NCI-H1092 (cell line): ENCODE measurements at regions not wholly inside any gene's neighbourhood (a gene's known extent, or its start where the extent isn't known, plus 50 kb on each side); places are given as distances from the start of the nearest gene placed in this dataset.

Experiments used
- DNase-seq: peaks from one replicate; lab custom pipeline; 2025; lab: John Stamatoyannopoulos, UW

DNA sequence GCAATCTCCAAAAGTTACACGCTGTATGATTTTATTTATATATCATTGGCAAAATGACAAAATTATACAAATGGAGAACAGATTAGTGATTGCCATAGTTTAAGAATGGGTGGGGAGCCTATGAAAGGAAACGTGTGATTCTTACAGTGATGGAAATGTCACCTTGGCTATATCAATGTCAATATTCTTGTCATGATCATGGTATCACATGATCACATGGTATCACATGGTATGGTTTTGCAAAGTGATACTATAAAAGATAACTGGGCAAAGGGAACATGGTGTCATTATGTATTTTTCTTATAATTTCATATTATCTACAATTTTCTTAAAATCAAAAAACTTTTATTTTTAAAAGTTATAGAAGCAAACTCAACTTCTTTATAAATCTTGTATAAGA is 606.2 kb upstream of the ZEB2 start:
- no peak for DNase-seq

DNA sequence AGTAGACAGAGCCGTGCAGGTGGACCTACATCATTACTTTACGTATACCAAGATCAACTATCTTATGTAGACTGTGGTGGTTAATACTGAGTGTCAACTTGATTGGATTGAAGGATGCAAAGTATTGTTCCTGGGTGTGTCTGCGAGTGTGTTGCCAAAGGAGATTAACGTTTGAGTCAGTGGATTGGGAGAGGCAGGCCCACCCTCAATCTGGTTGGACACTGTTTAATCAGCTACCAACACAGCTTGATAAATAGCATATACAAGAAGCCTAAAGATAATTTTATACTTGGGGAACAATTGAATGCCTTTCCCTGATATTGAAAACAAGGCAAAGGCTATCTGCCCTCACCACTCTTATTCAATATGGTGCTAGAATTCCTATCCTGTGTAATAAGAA is 604.2 kb upstream of the ZEB2 start:
- no peak for DNase-seq

DNA sequence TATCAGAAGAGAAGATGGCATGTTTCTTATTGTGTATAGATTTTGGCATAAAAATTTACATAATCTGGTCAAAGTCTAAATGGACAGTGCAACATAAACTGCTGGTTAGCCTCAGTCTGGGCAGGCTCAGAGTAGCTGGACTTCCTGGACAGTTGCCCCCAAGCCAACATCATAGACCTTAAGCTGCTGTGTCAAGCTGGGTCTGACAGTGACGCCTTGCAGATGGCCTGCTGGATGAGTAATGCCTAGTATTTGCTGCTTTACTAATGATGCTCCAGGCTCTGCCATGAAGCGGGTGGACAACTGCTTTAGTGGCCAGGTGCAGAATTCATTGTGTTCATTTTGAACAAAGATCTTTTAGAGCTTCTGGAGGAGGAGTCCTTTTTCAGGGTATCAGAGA is 603.7 kb upstream of the ZEB2 start:
- DNase-seq = no peak

DNA sequence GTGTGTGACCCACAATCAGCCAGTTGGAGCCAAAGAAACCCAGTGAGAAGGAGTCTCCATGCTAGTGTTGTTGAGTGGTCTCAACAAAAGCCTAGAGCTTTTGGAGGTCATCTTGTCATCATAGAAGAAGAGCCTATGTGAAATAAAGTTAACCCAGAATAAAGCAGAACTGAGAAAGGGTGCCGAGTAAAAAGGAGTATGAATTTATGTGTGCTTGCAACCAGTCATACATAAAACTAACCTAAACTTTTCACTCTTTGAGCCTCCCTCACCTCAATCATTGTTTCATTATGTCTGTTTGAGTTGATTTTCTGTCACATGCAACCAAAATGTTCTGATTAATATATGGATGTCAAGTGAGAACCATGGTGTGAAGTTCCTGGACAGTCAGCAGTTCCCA is 599.3 kb upstream of the ZEB2 start:
- no peak for DNase-seq

DNA sequence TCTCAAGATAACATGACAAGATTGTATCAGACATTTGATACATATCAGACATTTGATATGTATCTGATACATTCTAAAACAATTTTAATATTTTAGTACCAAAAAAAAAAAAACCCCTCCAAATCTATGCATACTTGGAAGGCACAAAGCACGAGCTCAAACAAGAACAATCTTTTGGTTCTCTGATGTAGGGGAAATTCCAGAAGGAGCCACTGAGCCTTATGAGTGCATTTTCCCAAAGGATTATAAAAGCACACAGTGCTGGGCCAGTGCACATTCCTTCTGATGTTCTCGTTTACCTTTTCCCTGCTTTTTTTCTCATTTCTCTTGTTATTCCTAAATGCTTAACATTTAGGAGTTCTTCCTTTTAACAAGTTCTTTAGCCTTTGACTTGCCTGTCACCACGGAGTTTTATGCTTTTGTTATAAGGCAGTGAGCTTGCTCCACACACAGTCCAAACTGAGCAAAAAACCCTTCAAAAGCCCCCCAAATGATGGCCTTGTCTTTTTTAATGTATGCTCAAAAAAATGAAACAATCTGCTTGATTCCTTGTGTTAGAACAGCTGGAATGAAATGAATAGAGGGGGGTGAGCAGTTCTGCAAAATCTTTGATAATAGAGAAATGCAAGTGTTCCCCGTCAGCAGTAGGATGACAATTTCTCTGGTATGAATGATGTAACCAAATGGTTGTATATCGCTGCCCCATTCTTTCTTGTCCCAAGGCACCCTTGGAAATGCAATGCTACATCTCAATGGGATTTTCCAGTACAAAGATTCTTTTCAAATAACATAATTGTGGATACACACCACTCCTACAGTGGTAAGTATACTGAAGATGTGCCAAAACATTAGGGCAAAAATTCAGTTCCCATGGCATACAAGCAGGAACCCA is 597.2 kb upstream of the ZEB2 start:
- DNase-seq = no peak

DNA sequence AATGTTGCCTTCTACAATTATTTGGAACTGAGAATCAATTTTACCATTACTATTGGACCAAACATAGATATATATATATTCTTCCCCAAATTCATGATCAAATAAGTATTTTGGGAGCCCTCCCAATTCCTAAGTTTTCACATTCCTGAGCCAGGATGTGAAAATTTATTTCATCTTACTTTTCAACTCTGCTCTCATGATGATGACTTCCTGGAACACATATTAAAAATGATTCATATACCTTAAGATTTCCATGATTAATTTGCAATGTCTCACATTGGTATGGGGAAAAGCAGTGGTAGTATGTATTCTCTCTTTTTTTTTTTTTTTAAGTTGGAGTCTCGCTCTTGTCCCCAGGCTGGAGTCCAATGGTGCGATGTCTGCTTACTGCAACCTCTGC is 596.1 kb upstream of the ZEB2 start:
- DNase-seq = no peak

DNA sequence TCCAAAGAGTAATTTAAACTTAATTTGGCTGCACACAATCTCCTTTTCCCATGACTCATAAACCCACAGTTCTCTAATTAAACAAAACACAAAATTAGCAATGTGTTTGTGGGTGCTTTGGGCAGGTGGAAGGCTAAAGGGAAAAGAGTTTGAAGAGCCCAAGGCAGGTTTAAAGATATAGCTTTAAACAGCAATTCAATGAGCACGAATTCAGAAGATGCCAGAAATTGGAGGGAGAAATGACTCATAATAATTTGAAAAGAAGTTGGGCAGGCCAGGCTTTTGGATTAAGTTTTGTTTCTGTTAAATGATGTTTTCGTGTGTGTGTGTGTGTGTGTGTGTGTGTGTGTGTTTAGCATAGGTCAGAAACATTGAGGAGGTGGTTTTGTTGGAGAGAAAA is 594.8 kb upstream of the ZEB2 start:
- DNase-seq = no peak

DNA sequence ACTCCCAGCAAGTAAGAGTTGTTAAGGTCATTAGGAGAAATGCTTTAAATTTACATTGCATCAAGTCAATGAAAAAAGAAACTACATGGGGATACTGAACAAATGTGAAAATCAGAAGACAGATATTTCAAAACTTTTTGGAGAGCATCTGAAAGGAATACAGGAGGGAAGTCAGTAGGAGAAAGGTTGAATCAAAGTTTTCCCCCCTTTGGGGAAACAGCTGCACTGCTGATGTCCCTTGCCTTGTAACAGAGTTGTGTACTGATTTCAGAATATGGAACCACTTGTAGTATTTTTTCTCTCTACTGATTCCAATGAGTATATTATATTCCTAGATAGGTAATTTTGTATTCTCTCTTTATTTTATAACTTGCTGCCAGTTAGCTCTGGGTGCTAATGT is 592.5 kb upstream of the ZEB2 start:
- no peak for DNase-seq

DNA sequence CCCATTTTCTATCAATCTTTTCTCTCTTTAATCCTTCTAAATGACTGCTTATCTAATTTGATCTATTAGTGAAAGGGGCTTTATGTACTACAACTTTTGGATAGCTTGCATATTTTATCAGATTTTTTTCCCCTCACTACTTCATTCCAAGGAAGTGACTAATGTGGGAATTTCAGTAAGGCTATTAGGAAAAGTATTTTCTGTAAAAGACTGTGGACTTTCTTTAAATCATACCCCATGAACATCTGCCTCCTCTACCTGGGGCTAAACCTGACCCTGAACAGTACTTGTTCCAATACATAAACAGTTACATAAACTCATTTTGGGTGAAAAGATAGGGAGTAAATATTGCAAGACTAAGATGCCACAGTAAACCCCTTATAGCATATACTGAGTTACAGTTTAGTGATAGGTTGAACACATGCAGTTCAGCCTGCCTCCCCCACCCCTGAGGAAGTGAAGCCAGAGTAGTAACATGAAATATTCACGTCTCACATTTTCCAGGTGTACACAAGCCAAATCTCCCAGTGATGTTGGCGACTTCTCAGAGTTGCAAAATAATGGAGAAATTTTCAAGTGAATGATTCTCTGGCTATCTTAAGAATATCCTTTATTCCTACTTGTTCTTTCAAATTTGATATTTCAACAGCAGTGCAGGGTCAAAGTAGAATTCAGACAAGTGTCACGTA is 590.9 kb upstream of the ZEB2 start:
- no peak for DNase-seq

DNA sequence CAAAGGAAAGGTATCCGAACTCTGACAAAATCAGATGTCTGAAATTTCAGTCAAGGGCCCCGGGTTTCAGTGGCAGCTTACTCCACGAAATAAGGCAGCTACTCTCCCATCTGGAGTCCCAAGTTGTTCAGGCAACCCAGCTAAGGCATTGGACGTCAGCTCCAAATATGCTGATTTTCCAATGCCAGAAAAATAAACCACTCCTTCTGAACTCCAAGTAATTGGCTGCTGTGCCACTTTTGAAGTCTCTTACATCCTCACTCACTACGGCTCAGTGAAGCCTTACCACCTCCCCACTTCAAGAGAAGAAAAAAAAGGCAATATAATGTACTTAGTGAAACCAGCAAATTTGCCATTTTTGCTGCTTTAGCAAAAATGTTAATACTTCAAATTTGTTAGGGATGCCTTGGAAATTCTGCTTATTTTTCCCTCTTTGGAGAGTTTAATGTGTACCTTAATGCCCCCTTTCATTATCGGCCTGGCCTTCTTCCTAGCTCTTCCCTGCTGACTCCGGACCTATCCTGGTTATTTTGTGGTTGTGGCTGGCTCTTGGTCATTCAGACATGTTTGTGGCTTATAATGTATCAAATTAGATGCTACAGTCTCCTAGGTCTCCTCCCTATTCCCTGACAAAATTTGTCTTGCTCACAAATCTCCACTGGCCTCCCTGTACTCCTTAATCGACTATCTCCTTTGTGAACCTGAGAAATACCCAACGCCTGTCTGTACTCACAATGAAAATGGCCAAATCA is 589.2 kb upstream of the ZEB2 start:
- no peak for DNase-seq

DNA sequence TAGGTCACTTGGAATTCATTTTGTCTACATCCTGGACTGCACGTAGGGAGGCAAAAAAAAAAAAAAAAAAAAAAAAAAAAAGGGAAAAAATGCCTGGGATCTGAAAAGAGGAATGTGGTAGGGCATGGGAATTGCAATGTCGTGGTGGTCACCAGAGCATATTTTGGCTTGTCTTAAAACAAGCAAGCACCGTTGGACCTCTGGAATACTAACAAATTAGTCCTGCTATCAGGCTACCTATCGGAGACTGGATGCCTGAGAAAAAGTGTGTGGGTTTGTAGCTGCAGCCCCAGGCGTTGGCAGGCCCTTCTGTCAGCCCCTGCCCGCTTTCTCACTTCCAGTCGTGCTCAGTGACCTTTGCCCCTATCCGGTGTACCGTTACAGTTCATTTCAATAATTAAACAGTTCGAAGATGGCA is 588.5 kb upstream of the ZEB2 start:
- DNase-seq = no peak

DNA sequence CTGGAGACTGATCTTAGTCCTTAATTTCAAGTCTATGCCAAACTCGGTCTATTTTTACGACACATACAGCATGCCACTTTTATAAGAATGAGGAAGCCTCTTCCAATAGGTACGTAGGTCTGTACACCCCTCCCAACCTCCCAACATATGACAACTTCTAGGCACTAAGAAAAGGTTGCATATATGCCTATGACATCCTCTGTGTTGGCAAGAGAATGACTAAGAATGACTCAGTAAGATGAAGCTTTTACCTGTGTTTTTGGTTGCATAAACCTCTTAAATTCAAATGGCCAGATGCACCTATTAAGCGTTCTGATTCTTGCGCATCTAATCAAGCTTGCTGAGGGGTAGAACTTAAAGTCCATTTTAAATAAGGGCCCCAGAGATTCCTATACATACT is 586.4 kb upstream of the ZEB2 start:
- DNase-seq = no peak

DNA sequence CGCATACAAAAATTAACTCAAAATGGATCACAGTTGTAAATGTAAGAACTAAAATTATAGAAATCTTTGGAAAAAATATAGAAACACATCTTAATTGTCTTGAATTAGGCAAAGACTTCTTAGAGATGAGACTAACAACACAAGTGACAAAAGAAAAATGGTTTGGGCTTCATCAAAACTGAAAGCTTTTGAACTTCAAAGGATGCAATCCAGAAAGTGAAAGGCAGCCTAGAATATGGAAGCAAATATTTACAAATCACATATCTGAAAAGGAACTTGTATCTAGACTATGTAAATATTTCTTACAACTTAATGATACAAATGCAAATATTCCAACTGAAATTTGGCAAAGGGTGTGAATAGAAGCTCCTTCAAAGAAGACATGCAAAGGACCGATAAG is 582.8 kb upstream of the ZEB2 start:
- DNase-seq = no peak

DNA sequence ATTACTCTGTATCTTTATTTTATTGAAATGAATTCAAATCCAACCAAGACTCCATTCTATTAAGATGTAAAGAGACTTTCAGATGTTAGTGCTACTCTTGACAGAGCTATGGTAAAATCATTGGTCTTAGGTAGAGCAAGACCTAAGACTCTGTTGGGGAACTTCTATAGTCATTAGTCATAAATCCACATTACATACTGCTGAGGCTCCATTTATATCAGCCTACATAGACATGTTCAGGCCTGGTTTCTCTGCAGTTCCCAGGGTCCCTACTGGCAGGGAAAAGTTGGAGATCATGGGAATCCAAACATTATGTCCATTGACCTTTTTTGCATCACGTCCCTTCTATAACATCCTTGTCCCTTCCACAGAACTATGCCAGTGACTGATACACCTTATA is 580.4 kb upstream of the ZEB2 start:
- no peak for DNase-seq

DNA sequence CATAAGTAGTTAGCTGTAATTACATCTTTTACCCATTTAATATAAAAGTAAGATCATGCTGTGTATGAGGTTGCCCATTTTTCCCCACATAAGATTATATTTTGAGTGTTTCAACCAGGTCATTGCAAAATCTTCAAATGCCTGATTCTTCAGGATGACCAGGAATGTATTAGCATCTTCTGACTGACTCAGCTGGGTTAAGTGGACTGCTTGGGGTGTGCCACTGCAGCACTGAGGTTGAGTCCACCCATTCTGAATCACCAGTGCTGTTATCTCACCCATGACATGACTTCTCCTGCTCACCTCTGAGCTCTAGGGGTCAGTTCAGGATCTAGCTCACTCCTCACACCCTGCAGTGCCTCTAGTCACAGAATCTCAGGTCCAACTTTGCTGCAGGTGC is 576.7 kb upstream of the ZEB2 start:
- DNase-seq = no peak

DNA sequence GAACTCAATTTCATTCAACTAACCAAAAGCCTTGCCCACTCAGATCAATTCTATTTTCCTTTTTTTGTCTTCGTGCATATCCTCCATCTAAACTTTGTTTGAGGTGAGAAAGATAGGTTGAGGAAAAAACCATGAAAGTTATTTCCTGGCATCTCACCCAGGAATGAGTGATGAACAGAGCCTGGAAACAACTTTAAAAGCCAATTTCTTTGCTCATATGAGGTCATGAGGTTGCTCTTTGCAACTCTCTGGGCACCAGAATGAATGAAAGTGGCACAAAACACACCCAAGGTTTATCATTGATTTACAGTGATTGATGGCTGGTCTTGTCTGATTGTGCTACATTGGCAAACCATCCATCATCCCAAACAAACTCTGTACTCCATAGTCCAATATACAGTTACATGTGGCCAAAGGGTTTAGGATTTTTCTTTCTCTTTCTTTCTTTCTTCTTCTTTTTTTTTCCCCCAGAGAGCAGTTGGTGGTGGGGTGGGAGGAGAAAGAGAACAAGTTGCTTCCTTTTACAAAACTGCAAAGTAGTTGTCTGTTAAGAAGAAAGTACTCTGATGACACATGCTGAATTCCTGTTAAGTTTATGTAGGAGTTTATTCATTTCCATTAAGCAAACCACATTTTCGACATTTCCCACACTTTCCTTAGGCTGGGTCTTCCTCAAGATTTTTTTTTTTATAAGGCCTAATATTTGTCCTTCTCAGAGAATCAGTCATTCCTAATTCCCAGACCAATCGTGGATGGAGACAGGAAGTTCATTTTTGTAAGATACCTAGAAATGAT is 575.9 kb upstream of the ZEB2 start:
- DNase-seq = no peak

DNA sequence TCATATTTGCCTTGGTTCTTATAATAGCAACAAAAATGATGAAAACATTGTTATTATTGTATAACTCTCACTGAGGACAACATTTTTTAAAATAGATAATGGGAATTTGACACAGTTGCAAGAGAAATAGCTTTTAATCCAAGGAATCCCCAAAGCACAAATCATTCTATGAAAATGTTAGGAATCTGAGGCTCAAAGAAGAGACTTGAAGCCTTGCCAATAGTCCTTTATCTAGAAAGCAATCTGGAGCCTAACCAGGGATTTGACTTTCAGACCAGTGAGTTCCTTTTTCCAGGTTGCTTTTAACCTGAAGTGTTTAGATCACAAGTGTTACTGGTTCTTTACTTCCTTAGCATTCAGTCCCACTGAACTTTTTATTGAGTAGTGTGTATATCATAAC is 574.5 kb upstream of the ZEB2 start:
- DNase-seq = no peak

DNA sequence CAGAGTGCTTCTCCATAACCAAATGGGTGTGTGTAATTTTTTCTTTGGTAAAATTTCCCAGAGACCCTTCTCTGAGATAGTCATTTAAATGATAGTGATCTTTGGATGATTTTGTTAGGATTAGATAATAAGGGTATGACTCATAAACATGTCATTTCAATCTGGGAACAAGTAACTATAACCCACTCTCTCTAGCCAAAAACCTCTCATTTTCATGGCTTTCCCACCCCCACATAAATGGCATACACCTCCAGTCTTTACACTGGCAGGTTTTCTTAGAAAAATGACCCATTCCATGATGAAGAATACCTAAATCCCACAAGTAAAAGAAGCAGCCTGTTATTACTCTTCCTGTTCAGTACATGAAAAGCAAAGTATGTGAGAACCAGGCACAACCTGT is 572.0 kb upstream of the ZEB2 start:
- DNase-seq = no peak

DNA sequence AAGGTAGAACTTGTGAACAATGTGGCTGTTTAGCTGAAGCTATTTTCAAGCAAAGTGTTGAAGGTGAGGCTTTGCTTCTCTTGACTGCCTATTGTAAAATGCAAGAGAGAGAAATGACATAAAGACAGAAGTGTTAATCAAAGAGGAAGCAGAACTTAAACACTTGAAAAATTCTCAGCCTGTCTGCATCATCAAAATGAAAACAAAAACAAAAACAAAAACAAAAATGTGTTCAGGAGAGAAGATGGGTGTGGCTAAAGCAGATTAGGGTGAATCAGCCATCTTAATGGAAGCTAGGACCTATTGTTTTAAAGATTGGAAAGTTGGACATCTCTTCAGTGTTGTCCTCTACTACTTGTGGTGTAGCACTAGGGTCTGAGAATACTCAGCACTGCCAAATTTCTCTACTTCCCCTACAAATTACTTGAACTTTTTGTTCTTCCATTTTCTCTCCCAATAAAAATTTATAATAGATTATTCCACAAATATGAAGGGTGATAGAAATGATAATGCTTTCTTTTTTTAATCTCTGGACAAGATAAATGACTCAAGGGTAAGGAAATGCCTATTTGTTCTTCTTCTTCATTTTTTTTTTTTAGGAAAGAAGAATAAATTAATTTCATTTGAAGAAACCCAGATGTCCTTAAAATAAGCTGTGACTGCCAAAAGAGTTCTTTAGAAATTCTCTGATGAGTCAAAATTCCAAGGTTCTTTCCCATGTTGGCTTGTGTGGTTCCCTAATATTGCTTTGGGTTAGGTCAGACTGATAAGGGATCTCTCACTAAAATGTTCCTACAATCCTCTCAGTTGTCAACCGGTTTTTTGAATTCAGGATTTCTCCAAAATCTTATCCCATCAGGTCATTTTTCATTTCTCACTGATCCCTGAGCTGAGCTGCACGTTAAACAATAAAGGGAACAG is 571.2 kb upstream of the ZEB2 start:
- DNase-seq = no peak

DNA sequence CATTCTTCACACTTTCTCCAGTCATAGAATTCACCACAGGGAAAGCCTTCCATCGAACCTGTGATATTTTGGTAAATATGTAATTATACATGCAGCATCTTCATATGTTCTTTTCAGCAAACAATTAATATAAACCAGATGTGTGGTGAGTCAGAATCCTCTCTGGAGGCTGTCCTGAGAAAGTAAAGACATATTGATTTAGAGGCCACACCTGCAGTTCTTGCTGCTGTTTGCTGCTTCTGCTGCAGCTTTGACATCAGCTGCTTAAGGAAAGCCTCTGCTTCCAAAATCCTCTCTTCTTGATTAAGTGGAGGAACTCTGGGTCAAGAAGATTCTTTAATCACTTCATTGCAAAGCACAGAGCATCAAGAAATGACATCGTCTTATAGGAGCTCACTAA is 568.8 kb upstream of the ZEB2 start:
- no peak for DNase-seq

DNA sequence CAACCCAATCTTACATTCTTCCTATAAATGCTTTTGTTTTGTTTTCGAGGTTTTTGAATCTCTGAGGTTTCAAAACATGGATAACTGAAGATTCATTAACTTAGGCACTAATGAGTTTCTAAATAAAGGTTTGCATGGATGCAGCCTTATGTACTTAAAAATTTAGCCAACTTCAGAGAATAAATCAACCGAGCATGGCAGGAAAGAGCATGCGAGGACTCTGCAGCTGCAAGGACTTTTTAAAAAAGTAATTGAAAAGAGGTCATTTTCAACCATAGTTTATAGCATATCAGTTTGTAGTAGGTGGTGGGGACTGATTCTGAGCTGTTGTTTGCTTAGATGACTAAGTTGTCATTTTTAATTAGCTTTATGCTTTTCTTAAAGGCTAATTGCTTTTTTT is 567.0 kb upstream of the ZEB2 start:
- no peak for DNase-seq
